ENCODE measurements at regions not wholly inside any gene's neighbourhood (a gene's known extent, or its start where the extent isn't known, plus 50 kb on each side); places are given as distances from the start of the nearest gene placed in this dataset.

DNA sequence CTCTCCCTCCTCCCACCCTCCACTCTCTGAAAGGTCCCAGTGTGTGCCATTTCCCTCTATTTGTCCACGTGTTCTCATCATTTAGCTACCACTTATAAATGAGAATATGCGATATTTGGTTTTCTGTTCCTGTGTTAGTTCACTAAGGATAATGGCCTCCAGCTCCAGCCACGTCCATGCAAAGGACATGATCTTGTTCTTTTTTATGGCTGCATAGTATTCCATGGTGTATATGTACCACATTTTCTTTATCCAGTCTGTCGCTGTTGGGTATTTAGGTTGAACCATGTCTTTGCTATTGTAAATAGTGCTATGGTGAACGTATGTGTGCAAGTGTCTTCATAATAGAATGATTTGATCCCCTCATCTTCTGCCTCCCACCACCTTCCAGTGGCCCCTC, 183.7 kb upstream of the AUTS2 start:
- H3K27me3 ChIP-seq (ENCODE audit: insufficient read depth, low read depth) = no peaks in the 10 kb centered on the region
- H3K36me3 ChIP-seq (ENCODE audit: insufficient read depth) = no peaks in the 10 kb centered on the region
- H3K4me3 ChIP-seq (IDR thresholded peaks at IDR 0.05; ENCODE audit: insufficient read depth, low read depth, low read length) = no peak overlapping the region
- no peak overlapping the region for H3K4me2 ChIP-seq
- no peaks in the 10 kb centered on the region for H3K4me1 ChIP-seq (ENCODE audit: low read depth, poor library complexity, severe bottlenecking)
- H3K27ac ChIP-seq = no peak overlapping the region
- no peaks in the 10 kb centered on the region for H4K20me1 ChIP-seq (ENCODE audit: insufficient read depth)
- no peak overlapping the region for H3K9ac ChIP-seq
- no peaks in the 10 kb centered on the region for H3K79me2 ChIP-seq (ENCODE audit: insufficient read depth, low read depth)
- H2AFZ ChIP-seq (ENCODE audit: low read depth) = no peak overlapping the region
- TF ChIP-seq, protein P1, sequence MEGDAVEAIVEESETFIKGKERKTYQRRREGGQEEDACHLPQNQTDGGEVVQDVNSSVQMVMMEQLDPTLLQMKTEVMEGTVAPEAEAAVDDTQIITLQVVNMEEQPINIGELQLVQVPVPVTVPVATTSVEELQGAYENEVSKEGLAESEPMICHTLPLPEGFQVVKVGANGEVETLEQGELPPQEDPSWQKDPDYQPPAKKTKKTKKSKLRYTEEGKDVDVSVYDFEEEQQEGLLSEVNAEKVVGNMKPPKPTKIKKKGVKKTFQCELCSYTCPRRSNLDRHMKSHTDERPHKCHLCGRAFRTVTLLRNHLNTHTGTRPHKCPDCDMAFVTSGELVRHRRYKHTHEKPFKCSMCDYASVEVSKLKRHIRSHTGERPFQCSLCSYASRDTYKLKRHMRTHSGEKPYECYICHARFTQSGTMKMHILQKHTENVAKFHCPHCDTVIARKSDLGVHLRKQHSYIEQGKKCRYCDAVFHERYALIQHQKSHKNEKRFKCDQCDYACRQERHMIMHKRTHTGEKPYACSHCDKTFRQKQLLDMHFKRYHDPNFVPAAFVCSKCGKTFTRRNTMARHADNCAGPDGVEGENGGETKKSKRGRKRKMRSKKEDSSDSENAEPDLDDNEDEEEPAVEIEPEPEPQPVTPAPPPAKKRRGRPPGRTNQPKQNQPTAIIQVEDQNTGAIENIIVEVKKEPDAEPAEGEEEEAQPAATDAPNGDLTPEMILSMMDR (conservative IDR thresholded peaks at IDR 0.05; ENCODE audit: low read depth, low read length) = no peak

DNA sequence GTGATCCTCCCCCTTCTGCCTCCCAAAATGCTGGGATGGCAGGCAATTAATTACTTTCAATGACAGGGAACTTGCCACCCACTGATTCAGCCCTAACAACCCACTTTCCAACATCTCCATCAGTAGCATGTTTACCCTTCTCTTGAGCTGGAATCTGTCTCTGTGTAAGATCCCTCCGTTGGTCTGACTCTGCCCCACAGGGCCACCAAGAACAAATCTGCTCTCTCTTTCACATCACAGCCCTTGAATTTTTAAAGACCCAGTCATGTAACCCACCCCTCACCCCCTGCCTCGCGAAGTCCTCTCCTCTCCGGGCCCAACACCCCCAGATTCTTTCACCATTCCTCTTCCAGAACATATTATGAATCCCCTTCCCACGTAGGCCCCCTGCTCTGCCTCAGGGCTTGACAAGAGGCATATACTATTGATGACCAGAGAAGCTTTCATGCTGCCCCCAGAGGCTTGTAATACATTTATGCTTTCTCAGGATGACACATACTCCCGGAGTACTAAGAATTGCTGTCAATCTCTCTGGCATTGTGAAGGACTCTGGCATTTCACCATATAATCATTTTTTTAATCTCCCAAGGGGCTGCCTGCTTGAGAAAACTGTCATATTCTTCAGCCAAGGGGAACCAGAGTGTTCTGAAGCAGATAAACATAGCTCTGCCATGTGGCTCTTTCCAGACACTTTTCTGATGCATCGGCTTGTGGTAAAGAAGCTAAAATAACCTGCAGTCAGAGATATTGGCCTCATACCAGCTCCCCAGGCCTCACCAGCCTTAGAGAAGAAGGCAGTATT, 179.2 kb upstream of the AUTS2 start:
- Histone ChIP-seq H3K4me2 (no peak overlapping the region), H3K4me1 (ENCODE audit: low read depth, poor library complexity, severe bottlenecking) (no peaks in the 10 kb centered on the region), H3K79me2 (ENCODE audit: insufficient read depth, low read depth) (no peaks in the 10 kb centered on the region), H3K27me3 (ENCODE audit: insufficient read depth, low read depth) (no peaks in the 10 kb centered on the region), H3K36me3 (ENCODE audit: insufficient read depth) (no peaks in the 10 kb centered on the region), H3K4me3 (IDR thresholded peaks at IDR 0.05; ENCODE audit: insufficient read depth, low read depth, low read length) (no peak overlapping the region), H4K20me1 (ENCODE audit: insufficient read depth) (no peaks in the 10 kb centered on the region), H3K9ac (no peak overlapping the region), H3K27ac (no peak overlapping the region), H2AFZ (ENCODE audit: low read depth) (no peak overlapping the region)
- TF ChIP-seq, protein P1 (conservative IDR thresholded peaks at IDR 0.05; ENCODE audit: low read depth, low read length) = no peak

DNA sequence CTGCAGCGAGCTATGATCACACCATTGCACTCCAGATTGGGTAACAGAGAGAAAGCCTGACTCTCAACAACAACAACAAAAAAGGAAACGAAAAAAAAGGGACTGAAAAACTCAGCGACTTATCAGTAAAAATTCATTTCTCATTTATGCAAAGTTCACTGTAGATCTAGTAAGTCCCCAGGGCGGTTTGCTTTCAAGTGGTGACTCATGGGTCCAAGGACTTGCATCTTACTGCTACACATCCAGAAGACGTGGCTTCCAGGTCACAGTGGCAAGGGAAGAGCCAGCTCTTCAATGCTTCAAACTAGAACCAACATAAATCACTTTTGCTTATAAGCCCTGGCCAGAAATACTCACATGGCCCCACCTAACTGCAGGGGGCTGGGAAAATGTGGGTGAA, 178.3 kb upstream of the AUTS2 start:
- no peaks in the 10 kb centered on the region for H4K20me1 ChIP-seq (ENCODE audit: insufficient read depth)
- TF ChIP-seq, protein P1 (conservative IDR thresholded peaks at IDR 0.05; ENCODE audit: low read depth, low read length) = no peak
- H3K9ac ChIP-seq = no peak overlapping the region
- H3K36me3 ChIP-seq (ENCODE audit: insufficient read depth) = no peaks in the 10 kb centered on the region
- no peak overlapping the region for H3K27ac ChIP-seq
- H3K4me3 ChIP-seq (IDR thresholded peaks at IDR 0.05; ENCODE audit: insufficient read depth, low read depth, low read length) = no peak overlapping the region
- H2AFZ ChIP-seq (ENCODE audit: low read depth) = no peak overlapping the region
- no peaks in the 10 kb centered on the region for H3K79me2 ChIP-seq (ENCODE audit: insufficient read depth, low read depth)
- H3K4me2 ChIP-seq = no peak overlapping the region
- H3K4me1 ChIP-seq (ENCODE audit: low read depth, poor library complexity, severe bottlenecking) = no peaks in the 10 kb centered on the region
- no peaks in the 10 kb centered on the region for H3K27me3 ChIP-seq (ENCODE audit: insufficient read depth, low read depth)

DNA sequence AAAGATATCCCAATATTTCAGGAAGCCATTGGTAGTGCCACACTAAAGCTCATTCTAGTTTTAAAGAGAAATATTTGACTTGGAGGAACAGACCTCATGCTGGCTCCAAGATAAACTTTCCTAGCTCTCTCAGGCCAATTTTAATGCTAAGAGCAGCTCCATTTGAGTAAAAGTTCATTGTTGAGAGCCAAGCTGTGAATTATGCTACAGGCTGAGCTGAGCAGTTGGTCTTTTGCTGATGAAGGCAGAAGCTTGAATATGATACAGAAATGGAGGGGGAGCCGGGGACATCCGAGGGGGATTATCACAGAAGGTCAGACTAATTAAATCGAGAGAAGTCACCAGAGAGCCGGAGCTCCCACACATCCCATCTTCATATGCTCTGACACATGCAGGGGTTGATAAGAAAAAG, 175.7 kb upstream of the AUTS2 start:
- Histone ChIP-seq H3K4me2 (no peak overlapping the region), H3K4me3 (IDR thresholded peaks at IDR 0.05; ENCODE audit: insufficient read depth, low read depth, low read length) (no peak overlapping the region), H4K20me1 (ENCODE audit: insufficient read depth) (no peaks in the 10 kb centered on the region), H3K9ac (no peak overlapping the region), H3K27ac (no peak overlapping the region), H3K79me2 (ENCODE audit: insufficient read depth, low read depth) (no peaks in the 10 kb centered on the region), H3K4me1 (ENCODE audit: low read depth, poor library complexity, severe bottlenecking) (no peaks in the 10 kb centered on the region), H2AFZ (ENCODE audit: low read depth) (no peak overlapping the region), H3K27me3 (ENCODE audit: insufficient read depth, low read depth) (no peaks in the 10 kb centered on the region), H3K36me3 (ENCODE audit: insufficient read depth) (no peaks in the 10 kb centered on the region)
- TF ChIP-seq, protein P1 (conservative IDR thresholded peaks at IDR 0.05; ENCODE audit: low read depth, low read length) = no peak
